ENCODE measurements at regions not wholly inside any gene's neighbourhood (a gene's known extent, or its start where the extent isn't known, plus 50 kb on each side); places are given as distances from the start of the nearest gene placed in this dataset.
"Not testable (repeated sequence)": the region's sequence is repeated elsewhere in the genome, so short reads cannot be mapped to it uniquely, and the experiment has no call there.

DNA sequence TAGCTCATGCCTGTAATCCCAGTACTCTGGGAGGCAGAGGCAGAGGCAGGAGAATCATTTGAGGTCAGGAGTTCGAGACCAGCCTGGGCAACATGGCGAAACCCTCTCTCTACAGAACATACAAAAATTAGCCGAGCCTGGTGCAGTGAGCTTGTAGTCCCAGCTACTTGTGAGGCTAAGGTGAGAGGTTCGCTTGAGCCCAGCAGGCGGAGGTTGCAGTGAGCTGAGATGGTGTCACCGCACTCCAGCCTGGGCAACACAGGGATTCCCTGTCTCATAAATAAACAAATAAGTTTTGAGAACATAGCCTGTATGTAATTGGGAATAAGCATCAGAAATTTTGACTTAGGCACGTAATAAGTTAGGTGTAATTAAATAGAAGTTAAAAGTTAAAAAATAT, 971.7 kb upstream of the COX7C start:
- TF ChIP-seq EP300 (IDR thresholded peaks at IDR 0.05) (no peak), POLR2A (IDR thresholded peaks at IDR 0.05) (no peak), POLR2AphosphoS5 (IDR thresholded peaks at IDR 0.05) (no peak)
- TF ChIP-seq, protein P1, sequence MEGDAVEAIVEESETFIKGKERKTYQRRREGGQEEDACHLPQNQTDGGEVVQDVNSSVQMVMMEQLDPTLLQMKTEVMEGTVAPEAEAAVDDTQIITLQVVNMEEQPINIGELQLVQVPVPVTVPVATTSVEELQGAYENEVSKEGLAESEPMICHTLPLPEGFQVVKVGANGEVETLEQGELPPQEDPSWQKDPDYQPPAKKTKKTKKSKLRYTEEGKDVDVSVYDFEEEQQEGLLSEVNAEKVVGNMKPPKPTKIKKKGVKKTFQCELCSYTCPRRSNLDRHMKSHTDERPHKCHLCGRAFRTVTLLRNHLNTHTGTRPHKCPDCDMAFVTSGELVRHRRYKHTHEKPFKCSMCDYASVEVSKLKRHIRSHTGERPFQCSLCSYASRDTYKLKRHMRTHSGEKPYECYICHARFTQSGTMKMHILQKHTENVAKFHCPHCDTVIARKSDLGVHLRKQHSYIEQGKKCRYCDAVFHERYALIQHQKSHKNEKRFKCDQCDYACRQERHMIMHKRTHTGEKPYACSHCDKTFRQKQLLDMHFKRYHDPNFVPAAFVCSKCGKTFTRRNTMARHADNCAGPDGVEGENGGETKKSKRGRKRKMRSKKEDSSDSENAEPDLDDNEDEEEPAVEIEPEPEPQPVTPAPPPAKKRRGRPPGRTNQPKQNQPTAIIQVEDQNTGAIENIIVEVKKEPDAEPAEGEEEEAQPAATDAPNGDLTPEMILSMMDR (IDR thresholded peaks at IDR 0.05): no peak
- Histone ChIP-seq H3K9me3 (no peaks in the 10 kb centered on the region), H3K4me1 (no peaks in the 10 kb centered on the region), H3K27me3 (no peaks in the 10 kb centered on the region), H3K4me3 (no peak overlapping the region), H3K36me3 (no peaks in the 10 kb centered on the region), H3K27ac (no peak overlapping the region)
- DNase-seq: no peak
- WGBS, 2 donors: 82 to 88% methylated on average over 7 of the region's 7 CpGs
- intact Hi-C loops (cut with DNase I): no loop called here

DNA sequence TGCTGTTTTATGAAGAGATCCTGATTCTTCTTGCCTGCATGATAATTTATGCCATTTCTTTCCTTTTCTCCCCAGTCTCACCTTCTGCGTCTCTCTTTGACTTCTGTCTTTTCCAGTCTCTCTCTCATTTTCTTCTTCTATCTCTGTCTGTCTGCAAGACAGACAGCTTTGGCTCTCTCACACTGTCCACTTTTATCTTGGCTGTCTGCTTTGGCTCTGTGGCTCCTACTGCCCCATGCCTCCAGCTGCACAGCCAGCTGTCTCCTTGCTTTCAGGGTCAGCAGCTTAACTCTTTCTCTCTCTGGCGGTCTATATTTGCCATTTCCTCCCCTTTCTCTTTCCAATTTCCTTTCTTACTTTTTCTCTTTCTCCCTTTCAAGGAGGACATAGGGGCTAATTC, 971.1 kb upstream of the COX7C start:
- intact Hi-C loops (cut with DNase I): no loop called here
- no peak overlapping the region for H3K27ac ChIP-seq
- no peaks in the 10 kb centered on the region for H3K9me3 ChIP-seq
- TF ChIP-seq POLR2AphosphoS5 (IDR thresholded peaks at IDR 0.05): no peak
- no peak for TF ChIP-seq EP300 (IDR thresholded peaks at IDR 0.05)
- no peak for TF ChIP-seq POLR2A (IDR thresholded peaks at IDR 0.05)
- TF ChIP-seq, protein P1 (IDR thresholded peaks at IDR 0.05): no peak
- no peaks in the 10 kb centered on the region for H3K4me1 ChIP-seq
- 82 to 86% methylated on average over 2 of the region's 2 CpGs for WGBS, 2 donors
- no peaks in the 10 kb centered on the region for H3K36me3 ChIP-seq
- no peaks in the 10 kb centered on the region for H3K27me3 ChIP-seq
- no peak overlapping the region for H3K4me3 ChIP-seq
- no peak for DNase-seq

DNA sequence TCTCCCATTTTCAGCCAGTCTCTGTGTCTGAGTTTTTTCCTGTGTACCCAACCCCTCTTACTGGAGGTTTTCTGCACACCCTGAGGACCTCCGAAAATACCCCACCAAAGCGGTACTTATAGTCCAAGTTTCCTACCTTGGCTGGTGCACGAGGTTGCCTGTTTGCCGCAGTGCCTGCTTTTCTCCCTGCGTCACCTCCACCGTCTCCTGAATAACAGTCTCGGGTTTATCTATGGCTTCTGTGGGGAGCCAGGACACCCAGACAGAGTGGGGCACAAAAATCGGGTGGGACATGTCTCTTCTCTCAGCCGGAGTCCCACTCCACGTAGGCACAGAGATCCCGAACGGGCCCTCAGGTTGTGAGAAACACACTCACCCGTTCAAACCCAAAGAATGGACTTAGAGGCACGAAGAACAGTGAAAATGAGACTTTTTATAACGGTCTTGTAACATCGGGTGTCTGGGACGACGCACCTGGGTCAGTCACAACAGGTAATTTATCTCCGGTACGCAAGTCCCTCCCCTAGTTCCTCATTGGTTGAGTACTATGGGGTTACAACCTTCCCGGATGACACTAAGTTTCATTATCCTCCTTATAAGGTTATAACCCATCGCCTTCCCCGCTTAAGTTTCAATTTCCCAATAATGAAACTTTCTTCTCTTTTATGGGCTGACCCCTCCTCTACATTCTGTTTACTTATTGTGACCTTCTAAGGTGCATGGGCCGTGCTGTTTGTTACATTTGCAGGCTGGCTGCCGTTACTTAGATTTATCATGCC, 970.2 kb upstream of the COX7C start:
- Histone ChIP-seq H3K4me1 (no peaks in the 10 kb centered on the region), H3K36me3 (no peaks in the 10 kb centered on the region), H3K27me3 (no peaks in the 10 kb centered on the region), H3K9me3 (no peaks in the 10 kb centered on the region), H3K4me3 (no peak overlapping the region), H3K27ac (no peak overlapping the region)
- no peak for TF ChIP-seq POLR2A (IDR thresholded peaks at IDR 0.05)
- TF ChIP-seq, protein P1 (IDR thresholded peaks at IDR 0.05): no peak
- no peak for TF ChIP-seq EP300 (IDR thresholded peaks at IDR 0.05)
- TF ChIP-seq POLR2AphosphoS5 (IDR thresholded peaks at IDR 0.05): no peak
- intact Hi-C loops (cut with DNase I): no loop called here
- 79 to 84% methylated on average over 25 of the region's 25 CpGs for WGBS, 2 donors
- no peak for DNase-seq

DNA sequence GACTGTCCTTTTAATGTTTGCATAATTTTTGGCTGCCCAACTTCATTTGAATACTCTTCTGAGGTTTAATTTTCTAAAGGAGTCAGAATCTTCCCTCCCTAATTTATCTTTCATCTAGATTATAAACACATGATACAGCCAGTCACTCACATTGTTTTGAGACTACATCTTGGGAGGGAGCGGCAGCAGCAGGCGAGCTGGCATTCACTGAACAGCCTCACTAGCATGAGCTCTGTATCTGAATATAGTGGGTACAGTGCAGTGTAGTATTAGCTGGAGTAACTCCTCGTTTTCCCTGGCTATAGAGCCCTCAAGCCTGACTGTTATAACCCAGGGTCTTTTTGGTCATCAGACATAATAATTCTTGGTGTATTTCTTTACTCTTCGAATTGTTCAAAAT, 969.2 kb upstream of the COX7C start:
- H3K36me3 ChIP-seq: no peaks in the 10 kb centered on the region
- H3K27ac ChIP-seq: no peak overlapping the region
- no peaks in the 10 kb centered on the region for H3K9me3 ChIP-seq
- TF ChIP-seq POLR2A (IDR thresholded peaks at IDR 0.05) (no peak), EP300 (IDR thresholded peaks at IDR 0.05) (no peak), POLR2AphosphoS5 (IDR thresholded peaks at IDR 0.05) (no peak)
- TF ChIP-seq, protein P1 (IDR thresholded peaks at IDR 0.05): no peak
- no peaks in the 10 kb centered on the region for H3K27me3 ChIP-seq
- no peak overlapping the region for H3K4me3 ChIP-seq
- WGBS, 2 donors: 56 to 72% methylated on average over 4 of the region's 4 CpGs
- DNase-seq: no peak
- intact Hi-C loops (cut with DNase I): no loop called here
- H3K4me1 ChIP-seq: no peaks in the 10 kb centered on the region

DNA sequence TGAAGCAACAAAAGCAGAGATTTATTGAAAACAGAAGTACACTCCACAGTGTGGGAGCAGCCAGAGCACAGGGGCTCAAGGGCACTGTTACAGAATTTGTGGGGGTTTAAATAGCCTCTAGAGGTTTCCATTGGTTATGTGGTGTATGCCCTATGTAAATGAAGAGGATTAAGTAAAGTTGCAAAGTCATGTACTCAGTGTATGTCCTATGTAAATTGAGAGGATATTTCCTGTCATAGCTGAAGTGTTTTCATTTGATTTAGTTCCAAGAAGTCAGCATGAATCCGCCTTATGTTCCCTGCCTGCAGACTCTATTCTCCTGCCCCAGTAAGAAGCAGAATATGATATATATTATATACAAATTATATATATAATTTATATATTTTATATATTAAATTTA, 966.0 kb upstream of the COX7C start:
- no peak for DNase-seq
- 83 to 90% methylated on average over 1 of the region's 1 CpG for WGBS, 2 donors
- Histone ChIP-seq H3K4me1 (no peaks in the 10 kb centered on the region), H3K27ac (no peak overlapping the region), H3K9me3 (peaks cover 0 to 5% (median 0%) of the 10 kb centered on the region in 4 donors), H3K27me3 (no peaks in the 10 kb centered on the region), H3K36me3 (no peaks in the 10 kb centered on the region), H3K4me3 (no peak overlapping the region)
- TF ChIP-seq POLR2AphosphoS5 (IDR thresholded peaks at IDR 0.05) (no peak), POLR2A (IDR thresholded peaks at IDR 0.05) (no peak), EP300 (IDR thresholded peaks at IDR 0.05) (no peak)
- TF ChIP-seq, protein P1 (IDR thresholded peaks at IDR 0.05): no peak
- intact Hi-C loops (cut with DNase I): no loop called here

DNA sequence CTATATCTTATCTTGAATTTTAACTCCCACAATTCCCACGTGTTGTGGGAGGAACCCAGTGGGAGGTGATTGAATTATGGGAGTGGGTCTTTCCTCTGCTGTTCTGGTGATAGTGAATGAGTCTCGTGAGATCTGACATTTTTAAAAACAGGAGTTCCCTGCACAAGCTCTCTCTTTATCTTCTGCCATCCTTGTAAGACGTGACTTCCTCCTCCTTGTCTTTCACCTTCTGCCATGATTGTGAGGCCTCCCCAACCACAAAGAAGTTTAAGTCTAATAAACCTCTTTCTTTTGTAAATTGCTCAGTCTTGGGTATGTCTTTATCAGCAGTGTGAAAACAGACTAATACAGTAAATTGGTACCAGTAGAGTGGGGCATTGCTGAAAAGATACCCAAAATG, 963.6 kb upstream of the COX7C start:
- DNase-seq; H3K9me3 ChIP-seq; intact Hi-C loops (cut with DNase I); H3K36me3 ChIP-seq; H3K4me1 ChIP-seq; H3K27me3 ChIP-seq; H3K27ac ChIP-seq; H3K4me3 ChIP-seq: not testable (repeated sequence)
- 62 to 72% methylated on average over 3 of the region's 3 CpGs for WGBS, 2 donors
